ENCODE measurements at regions not wholly inside any gene's neighbourhood (a gene's known extent, or its start where the extent isn't known, plus 50 kb on each side); places are given as distances from the start of the nearest gene placed in this dataset.
"Not testable (repeated sequence)": the region's sequence is repeated elsewhere in the genome, so short reads cannot be mapped to it uniquely, and the experiment has no call there.

DNA sequence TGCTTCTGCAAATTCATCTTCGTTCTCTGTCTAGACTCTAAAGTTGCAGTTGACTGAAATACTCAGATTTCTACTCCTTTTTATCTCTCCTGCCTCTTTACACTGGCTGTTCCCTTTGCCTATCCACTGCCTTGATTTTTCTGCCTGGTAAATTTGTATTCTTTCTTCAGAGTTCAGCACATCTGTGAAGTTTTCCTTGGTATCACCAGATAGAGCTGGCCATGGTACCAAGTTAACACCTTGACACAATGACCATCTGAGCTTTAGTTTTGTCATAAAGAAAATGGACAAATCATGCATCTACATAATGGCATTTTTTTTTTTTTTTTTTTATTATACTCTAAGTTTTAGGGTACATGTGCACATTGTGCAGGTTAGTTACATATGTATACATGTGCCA is 143.0 kb downstream of the PPP1R3A start:
- no peak for DNase-seq

DNA sequence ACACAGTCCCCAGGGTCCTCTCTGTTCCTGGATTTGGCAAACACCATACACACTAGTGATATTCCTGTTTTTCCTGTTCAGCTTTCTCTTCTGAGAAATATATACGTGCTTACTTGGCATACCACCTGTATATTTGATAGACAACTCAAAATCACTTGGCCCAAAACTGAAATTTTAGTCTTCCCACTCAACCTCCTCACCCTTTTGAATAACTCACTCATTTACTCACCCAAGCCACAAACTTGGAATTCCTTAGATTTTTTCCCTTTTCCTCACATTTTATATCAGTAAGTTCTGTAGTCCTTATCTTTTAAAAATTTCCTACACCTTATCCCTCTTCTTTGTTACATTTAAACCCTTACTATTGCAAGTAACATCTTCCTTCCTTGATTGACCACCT is 143.4 kb downstream of the PPP1R3A start:
- no peak for DNase-seq

DNA sequence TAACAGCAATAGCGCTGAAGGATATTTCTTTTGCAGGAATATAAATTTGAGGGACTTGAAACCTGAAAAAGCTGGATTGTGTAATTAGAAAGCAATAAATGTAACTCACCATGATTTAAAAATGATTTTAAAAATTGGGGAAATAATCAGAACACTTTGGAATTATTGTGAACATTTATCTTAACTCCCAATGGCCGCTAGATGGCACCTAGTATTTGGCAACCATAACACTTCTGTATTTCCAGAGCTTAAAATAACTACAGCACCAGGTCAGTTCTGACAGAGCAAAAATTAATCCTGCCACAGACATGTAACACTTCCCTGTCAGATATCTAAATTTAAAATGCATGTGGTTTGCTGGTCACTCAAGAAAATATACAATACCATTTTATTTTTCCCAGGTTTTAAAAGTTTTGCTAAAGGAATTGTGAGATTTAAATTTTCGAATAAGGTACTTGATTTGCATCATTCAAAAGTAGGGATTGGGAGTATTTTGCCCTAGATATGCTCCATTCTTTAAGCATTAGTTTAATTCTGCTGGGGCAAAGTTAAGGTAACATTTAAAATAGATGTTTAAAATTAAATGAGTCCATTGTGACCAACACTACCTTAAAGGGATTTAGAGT is 144.5 kb downstream of the PPP1R3A start:
- DNase-seq, result peak; percentile 60 to 75 (median 73)

DNA sequence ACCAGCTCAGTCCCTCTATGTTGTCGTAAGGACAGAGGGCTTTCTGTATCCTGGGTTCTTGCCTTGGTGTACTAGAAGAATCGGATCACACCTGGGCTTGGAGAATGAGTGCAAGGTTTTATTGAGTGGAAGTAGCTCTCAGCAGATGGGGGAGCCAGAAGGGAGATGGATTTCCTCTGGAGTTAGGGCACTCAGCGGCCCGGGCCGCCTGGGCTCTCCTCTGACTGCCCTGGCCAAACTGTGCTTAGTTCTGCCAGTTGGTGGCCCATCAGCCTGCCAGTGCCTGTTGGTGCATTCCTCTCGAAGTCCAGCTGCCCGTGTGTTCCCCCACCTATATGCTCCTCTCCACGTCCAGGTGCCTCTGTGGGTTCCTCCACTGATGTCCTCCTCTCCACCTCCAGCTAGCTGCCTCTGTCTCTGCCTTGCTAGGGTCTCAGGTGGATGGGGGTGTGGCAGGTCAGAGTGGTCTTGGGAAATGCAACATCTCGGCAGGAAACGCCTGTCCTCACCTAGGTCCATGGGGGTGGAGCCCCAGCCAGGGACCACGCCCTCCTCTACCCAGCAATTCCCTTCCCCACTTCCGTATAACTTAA is 148.6 kb downstream of the PPP1R3A start:
- DNase-seq, result no peak

DNA sequence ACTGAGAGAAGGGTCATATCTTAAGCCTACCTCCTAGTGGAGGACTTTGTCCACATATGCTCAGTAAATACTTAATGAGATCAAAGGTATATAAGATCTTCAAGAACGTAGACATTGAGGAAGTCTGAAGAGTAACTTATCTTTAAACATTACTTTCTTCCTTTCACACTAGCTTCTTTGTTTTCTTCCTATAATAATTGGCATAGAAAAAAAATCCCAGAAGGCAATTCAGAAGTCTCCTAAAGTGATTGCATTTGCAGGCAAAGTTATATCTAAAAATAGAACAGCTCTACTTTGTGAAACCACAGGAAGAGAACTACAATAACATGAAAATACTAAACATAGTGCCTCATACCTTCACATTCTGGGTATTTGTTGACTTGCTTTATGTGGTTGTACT is 150.4 kb downstream of the PPP1R3A start:
- no peak for DNase-seq

DNA sequence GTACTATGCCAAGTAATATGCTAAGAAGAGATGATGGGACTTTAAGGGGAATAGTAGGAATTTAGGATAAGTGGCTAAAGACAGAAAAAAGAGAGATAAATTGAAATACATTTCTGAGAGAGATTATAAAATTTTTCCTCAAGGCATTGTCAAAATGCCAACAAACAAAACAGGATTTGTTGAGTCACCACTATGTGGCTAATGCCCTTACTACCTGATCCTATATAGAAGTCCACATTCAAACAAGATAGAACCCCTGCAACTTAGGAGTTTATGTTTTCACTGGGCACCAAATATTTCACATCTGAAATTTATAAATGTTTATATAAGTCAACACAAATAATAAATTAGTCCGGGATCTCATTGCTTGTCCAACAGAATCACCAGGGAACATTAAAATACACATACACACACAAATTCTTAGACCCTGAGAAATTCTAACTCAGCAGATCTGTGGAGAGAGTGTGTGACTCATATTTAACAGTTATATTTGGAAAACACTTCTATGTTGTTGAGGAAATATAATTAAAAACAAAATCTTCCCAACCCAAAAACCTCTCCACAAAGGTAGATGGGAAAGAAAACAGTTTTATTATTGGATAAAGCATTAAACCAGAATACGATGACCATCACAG is 154.3 kb downstream of the PPP1R3A start:
- DNase-seq, result no peak

DNA sequence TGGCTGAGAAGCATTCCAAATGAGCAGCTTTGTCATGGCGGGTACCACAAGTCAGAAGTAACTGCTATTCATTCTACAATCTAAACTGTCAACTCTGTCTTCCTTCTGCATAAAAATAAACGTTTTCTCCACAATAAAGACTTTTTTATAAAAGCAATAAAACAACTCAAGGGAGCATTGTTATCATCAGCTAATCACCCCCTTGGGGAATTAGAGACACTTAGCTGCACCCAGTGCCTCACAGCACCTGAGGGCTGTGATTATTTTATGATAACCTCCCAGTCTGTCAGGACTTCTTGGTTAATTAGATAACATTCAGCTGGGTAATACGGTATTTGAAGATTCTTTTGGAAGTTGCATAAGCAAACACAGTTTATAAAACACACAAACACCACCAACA is 155.6 kb downstream of the PPP1R3A start:
- DNase-seq, result no peak

DNA sequence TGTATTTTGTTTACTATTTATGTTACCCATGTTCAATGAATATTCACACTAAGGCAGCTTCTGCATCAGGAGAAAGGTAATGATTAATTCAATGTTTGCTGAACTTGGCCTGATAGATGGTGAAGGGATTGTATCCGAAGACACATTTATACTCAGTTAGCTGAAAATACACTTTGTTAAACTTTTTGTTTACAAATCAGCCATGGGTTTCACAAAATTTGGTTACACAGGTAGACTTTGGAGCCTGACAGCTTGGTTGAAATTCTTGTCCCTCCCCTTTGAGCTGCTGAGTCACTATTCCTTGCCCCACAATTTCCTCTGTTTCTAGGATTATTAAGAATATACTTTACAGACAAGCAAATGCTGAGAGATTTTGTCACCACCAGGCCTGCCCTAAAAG is 162.6 kb downstream of the PPP1R3A start:
- DNase-seq, result no peak

DNA sequence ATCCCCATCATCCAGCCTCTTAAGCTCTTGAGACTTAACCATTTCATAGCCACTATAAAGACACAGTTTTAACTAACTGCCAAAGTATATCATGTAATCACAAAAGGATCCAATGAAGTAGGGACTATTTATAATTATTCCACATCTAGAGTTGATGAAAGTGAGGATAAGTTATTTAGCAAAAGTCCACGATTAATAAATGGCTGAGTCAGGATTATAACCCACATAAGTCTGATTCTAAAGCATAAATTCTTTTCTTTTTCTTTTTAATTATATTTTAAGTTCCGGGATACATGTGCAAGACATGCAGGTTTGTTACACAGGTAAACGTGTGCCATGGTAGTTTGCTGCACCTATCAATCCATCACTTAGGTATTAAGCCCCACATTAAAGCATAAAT is 166.1 kb downstream of the PPP1R3A start:
- no peak for DNase-seq

DNA sequence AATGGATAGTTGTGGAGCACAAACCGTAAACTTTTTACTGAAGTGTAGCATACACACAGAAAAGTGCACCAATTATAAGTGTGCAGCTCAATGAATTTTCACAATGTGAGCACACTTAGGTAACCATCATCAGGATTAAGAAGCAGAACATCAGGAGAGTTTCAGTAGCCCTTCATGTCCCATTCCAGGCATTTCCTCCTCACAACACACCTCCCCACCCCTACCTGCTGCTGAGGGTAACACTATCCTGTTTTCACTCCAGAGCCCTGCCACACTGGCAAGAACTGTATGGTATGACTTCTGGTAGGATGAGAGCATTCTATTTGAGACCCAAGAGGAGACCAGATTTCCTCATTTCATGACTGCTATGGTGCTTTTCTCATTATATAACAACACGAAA is 166.5 kb downstream of the PPP1R3A start:
- DNase-seq, result no peak

DNA sequence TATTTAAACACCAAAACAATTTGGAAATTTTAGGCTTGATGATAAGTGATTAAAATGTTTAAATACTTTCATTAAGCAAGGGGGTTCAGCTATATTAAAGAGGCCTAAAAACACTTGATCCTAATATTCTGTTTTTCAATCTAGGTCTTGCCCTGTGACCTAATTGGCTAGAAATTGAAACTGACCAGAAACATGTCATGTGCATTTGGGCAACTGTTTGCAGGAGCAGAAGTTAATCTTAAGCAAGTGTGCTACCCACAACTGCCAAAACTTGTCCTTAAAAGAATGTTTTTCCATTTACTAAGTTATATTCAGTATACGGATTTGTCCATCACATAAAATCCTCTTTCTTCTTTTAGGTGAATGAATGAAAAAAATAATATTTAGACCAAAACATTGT is 167.3 kb downstream of the PPP1R3A start:
- no peak for DNase-seq

DNA sequence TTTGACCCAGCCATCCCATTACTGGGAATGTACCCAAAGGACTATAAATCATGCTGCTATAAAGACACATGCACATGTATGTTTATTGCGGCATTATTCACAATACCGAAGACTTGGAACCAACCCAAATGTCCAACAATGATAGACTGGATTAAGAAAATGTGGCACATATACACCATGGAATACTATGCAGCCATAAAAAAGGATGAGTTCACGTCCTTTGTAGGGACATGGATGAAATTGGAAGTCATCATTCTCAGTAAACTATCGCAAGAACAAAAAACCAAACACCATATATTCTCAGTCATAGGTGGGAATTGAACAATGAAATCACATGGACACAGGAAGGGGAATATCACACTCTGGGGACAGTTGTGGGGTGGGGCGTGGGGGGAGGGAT is 170.4 kb downstream of the PPP1R3A start:
- DNase-seq, result not testable (repeated sequence)

DNA sequence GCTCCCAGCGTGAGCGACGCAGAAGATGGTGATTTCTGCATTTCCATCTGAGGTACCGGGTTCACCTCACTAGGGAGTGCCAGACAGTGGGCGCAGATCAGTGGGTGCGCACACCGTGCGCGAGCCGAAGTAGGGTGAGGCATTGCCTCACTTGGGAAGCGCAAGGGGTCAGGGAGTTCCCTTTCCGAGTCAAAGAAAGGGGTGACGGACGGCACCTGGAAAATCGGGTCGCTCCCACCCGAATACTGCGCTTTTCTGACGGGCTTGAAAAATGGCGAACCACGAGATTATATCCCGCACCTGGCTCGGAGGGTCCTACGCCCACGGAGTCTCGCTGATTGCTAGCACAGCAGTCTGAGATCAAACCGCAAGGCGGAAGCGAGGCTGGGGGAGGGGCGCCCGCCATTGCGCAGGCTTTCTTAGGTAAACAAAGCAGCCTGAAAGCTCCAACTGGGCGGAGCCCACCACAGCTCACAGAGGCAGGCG is 175.8 kb downstream of the PPP1R3A start:
- not testable (repeated sequence) for DNase-seq

DNA sequence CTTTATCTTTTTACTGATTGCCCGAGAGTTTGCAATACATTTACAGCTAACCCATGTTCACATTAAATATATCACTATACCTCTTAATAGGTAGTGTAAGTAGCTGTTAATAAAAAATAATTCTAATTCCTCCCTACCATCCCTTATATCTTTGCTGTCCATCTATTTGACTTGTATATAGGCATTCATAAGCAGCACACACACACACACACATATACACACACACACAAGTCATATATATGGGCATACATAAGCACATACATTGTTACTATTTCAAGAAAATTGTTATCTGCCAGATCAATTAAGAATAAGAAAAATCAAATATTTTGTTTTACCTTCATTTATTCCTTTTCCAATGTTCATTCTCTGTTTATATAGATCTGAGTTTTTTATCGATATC is 176.4 kb downstream of the PPP1R3A start:
- DNase-seq, result no peak

DNA sequence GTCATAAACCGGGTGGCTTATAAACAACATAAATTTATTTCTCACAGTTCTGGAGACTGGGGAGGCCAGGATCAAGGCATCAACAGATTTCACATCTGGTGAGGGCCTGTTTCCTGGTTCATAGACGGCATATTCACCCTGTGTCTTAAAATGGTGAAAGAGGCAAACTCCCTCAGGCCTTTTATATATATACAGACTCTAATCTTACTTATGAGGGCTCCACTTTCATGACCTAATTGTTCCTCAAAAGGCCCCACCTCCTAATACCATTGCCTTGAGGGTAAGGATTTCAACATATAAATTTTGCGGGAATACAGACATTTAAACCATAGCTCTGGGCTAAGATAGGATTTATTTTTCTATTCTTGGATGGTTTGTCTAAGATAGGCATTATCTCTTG is 187.2 kb downstream of the PPP1R3A start:
- no peak for DNase-seq

DNA sequence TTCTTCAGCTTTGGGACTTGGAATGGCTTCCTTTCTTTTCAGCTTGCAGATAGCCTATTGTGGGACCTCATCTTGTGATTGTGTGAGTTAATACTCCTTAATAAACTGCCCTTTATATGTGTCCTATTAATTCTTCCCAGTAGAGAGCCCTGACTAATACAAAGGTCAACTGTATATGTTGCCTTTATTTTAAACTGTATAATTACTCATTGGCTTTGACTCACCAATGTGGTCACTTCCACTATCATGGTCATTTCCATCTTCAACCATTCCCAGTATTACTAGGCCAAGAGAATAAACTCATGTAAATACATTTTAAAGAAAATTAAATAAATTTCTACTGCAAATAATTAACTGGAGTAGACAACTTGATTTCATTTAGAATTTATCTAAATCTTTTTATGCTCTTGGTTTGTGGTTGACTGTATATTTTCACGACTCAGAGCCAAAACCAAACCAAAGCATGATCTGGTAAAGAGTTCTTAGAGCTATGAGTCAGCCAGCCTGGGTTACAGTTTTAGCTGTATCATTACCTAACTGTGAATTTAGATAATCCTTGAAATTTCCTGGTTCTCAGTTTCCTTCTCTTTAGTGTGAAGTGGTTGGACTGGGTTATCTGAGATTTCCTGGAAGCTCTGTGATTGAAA is 188.4 kb downstream of the PPP1R3A start:
- no peak for DNase-seq

DNA sequence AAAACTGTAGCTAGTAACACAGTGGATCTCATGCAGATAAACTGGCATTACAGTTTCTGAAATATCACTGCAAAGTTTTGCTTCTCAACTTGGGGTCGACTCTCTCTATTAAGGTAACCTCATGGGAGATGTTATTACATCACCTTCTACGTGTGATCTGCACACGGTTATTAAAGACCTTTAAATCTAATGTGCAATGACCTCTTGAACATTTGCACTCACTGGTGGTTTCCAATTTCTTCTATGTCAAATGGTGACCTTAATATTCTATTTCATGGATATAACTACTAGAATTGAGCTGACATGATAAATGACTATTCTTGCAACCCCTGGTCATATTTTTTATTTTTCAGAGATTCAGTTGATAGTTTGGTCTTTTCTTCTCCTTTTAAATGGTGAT is 191.3 kb downstream of the PPP1R3A start:
- no peak for DNase-seq

DNA sequence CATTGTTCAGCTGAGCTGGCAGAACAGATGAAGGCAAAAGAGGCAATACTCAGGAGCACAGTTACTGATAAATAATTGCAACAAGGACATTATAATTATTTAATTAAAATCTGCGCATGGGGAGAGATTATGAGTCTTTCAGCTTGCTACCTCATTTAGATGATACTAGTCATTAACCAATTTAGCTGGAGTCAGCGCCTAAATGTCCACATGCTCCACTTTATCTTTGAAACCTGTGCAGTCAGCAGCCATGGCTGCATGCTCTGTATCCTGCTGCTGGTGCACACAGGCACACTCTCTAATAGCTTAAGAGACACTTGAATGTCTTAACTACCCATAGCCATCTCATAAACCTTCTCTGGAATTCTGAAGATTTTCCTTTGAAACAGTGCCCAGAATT is 196.8 kb downstream of the PPP1R3A start:
- DNase-seq, result no peak

DNA sequence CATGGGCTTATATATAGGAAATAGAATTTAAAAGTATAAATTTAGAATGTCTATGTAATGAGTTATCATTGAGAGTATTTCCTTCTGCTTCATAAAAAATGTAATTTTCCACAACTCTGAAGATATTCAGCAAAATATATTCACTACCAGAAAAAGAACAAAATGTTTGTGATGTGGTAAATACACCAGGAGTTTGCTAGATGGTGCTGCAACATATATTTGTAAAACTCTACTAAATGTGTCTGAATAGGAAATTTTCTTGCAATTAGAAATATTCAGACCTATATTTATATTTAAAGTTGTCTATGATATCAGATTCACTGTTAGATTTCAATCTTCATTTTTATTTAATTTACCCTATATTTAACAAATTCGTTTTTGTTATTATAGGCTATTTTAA is 201.1 kb downstream of the PPP1R3A start:
- no peak for DNase-seq

DNA sequence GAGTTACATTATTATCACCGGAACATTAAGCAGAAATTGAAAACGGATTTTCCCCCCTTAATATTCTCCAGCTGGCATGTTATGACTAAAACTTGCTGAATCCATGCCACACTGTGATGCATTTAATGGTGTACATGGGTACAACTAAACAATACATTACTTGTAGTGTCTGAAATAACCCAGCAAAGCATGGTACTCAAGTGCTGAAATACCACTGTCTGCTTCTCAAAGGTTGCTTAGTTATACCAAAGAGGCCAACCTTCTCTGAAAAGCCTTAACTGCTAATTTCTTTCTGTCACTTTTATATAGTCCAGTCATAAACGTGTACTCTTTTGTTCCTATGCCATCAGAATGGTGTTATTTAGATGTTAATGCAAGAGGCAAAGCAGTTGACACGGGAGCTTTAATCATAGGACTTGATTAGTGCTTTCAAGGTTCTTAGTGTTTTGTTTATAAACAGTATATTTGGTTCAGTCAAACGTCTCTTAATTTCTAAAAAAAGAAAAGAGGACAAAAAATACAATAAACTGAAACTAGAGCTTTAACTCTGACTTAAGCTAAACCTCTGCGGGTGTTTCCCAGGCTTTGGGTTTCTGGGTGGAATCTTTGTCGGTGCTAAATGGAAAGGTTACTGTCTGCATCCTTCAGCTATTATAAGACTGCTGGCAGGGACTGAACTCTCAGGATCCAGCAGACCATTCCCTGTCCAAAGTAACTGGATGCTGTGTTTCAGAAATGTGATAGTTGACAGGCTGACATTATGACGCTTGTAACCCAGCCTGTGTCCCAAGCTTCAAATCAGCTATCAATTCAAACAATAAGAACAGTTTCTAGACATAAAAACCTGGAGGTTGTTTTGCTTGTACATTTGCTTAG is 202.6 kb downstream of the PPP1R3A start:
- no peak for DNase-seq

DNA sequence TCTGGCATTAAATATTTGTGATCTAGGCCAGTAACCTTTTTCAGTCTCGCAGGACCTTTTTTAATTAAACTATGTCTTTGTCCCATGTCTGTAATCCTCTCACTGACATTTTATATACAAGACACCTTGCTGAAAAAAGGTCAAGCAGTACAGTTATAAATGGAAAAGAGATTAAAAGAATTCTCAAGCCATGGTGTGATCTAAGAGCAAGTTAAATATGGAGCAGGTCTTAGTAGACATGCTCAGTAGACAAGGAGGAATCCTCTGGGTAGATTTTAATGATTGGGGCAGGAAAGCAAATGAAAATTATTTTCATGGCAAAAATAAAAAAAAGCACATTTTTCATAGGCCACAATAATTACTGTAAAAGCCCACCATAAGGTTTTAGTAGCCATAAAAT is 203.5 kb downstream of the PPP1R3A start:
- DNase-seq, result no peak

DNA sequence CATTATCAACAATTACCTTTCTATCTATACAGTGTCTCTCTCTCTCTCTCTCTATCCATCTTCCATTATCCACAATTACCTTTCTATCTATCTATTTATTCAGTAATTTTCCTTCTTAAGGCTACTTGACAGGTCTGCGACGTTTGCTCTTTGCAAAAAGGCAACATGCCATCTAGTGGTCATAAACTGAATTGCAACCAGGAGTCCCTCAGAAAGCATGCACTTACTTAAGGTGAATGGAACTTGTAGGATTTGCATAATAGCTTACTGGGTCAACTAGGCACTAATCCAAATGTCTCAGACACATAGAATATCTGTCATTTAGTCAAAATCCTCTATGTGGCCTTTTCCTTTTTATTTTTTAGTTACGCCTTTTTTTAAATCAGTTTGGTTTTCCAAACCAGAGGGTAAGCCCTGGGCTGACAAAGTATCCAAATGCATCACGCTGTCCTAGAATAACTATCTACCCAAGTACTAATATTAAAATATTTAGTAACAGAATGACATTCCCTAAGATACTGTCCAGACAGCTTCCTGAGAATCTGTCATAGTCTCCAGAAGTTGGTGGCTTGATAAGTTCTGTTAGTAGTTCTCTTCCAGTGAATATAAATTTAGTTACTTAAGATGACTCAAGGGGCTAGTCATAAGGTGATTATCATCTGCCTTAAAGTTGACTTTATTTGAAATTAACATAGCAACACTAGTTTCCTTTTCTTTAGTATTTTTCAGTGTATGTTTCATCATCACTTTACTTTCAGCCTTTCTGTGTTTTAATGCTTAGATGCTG is 208.3 kb downstream of the PPP1R3A start:
- peak; percentile 79 to 85 (median 81) for DNase-seq

All from suppressor macrophage treated with lipopolysaccharide for 1 hour (primary cell).